ENCODE measurements at regions not wholly inside any gene's neighbourhood (a gene's known extent, or its start where the extent isn't known, plus 50 kb on each side); places are given as distances from the start of the nearest gene placed in this dataset.
A peak's percentile ranks its signal among the peaks of the same experiment; 100 is the strongest.

DNA sequence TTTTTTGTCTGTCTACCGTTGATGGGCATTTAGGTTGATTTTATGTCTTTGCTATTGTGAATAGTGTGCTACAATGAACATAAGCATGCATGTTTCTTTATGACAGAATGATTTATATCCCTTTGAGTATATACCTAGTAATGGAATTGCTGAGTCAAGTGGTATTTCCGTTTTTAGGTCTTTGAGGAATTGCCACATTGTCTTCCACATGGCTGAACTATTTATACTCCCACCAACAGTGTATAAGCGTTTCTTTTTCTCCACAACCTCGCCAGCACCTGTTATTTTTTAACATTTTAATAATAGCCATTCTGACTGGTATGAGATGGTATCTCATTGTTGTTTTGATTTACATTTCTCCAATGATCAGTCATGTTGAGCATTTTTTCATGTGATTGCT, 89.6 kb upstream of the GALNT15 start:
- ATAC-seq (no peak), DNase-seq (no peak)
- Histone ChIP-seq H3K27ac (no peak overlapping the region), H3K9me3 (no peaks in the 10 kb centered on the region), H3K27me3 (no peaks in the 10 kb centered on the region), H3K4me1 (peaks cover 0 to 4% (median 0%) of the 10 kb centered on the region in 4 donors), H3K4me3 (no peak overlapping the region), H3K36me3 (no peaks in the 10 kb centered on the region)
- no peak for TF ChIP-seq POLR2A (IDR thresholded peaks at IDR 0.05)
- TF ChIP-seq, protein P1, sequence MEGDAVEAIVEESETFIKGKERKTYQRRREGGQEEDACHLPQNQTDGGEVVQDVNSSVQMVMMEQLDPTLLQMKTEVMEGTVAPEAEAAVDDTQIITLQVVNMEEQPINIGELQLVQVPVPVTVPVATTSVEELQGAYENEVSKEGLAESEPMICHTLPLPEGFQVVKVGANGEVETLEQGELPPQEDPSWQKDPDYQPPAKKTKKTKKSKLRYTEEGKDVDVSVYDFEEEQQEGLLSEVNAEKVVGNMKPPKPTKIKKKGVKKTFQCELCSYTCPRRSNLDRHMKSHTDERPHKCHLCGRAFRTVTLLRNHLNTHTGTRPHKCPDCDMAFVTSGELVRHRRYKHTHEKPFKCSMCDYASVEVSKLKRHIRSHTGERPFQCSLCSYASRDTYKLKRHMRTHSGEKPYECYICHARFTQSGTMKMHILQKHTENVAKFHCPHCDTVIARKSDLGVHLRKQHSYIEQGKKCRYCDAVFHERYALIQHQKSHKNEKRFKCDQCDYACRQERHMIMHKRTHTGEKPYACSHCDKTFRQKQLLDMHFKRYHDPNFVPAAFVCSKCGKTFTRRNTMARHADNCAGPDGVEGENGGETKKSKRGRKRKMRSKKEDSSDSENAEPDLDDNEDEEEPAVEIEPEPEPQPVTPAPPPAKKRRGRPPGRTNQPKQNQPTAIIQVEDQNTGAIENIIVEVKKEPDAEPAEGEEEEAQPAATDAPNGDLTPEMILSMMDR (IDR thresholded peaks at IDR 0.05) = no peak
- 52% methylated on average over 4 of the region's 4 CpGs for WGBS (ENCODE audit: insufficient coverage, low coverage, low lambda C conversion rate, missing lambda C conversion rate)
- intact Hi-C loops (cut with DNase I) = no loop called here

- 30% methylated on average over 4 of the region's 4 CpGs for WGBS (ENCODE audit: insufficient coverage, low coverage, low lambda C conversion rate, missing lambda C conversion rate)
- Histone ChIP-seq H3K9me3 (no peaks in the 10 kb centered on the region), H3K4me1 (peaks cover 0 to 4% (median 0%) of the 10 kb centered on the region in 4 donors), H3K36me3 (no peaks in the 10 kb centered on the region), H3K4me3 (no peak overlapping the region), H3K27ac (no peak overlapping the region), H3K27me3 (no peaks in the 10 kb centered on the region)
- TF ChIP-seq, protein P1 (IDR thresholded peaks at IDR 0.05) = no peak
- TF ChIP-seq POLR2A (IDR thresholded peaks at IDR 0.05) = no peak
- ATAC-seq = peak in 1 of 4 donors; percentile 17
- DNase-seq = no peak
- intact Hi-C loops (cut with DNase I) = no loop called here
These were observed 89.1 kb upstream of the GALNT15 start for GRCh38 chr3:16085410-16085809.

DNA sequence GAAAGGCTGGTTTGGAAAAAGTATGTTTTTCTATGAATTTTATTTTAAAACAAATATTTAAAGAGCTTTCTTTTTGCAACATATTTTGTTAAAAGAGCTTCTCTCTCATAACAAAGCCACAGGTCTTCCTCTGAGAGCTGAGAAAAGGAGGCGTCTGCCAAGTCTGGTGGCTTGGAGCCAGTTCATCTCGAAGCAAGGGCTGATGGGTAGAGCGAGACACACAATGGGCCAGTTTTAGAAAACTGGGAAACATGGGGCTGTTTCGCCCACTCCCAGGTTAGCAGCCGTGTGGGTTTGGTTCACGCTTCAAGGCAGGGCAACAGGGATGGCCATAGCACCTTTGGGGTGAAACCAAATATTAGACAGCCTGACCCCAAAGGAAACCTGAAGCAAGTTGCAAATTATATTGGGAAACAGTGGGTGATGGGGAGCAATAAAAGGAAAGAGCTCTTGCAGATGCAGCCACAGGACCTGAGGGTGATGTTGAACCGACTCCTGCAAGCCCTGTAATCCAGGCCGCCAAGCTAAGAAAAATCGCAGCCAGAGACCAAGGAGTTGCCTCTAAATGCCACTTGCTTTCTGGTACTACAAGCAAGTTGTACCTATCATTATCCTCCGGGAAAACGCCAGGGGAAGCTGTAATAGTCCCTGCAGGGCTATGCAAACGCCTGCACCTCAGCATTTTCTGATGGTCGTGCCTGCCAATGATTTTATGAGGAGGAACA, 88.4 kb upstream of the GALNT15 start:
- intact Hi-C loops (cut with DNase I) = no loop called here
- WGBS (ENCODE audit: insufficient coverage, low coverage, low lambda C conversion rate, missing lambda C conversion rate) = 75% methylated on average over 8 of the region's 13 CpGs
- peak in 2 of 4 donors; percentile 16 to 31 for ATAC-seq
- no peaks in the 10 kb centered on the region for H3K36me3 ChIP-seq
- H3K4me1 ChIP-seq = peaks cover 0 to 4% (median 0%) of the 10 kb centered on the region in 4 donors
- H3K27me3 ChIP-seq = no peaks in the 10 kb centered on the region
- no peak overlapping the region for H3K27ac ChIP-seq
- H3K9me3 ChIP-seq = no peaks in the 10 kb centered on the region
- H3K4me3 ChIP-seq = no peak overlapping the region
- no peak for TF ChIP-seq POLR2A (IDR thresholded peaks at IDR 0.05)
- TF ChIP-seq, protein P1 (IDR thresholded peaks at IDR 0.05) = no peak
- peak in 2 of 3 donors; percentile 35 to 53 for DNase-seq

GRCh38 chr3:16086690-16087089, 87.8 kb upstream of the GALNT15 start:
- H3K36me3 ChIP-seq = no peaks in the 10 kb centered on the region
- TF ChIP-seq, protein P1 (IDR thresholded peaks at IDR 0.05) = no peak
- TF ChIP-seq POLR2A (IDR thresholded peaks at IDR 0.05) = no peak
- H3K4me3 ChIP-seq = no peak overlapping the region
- no peak for ATAC-seq
- H3K9me3 ChIP-seq = no peaks in the 10 kb centered on the region
- intact Hi-C loops (cut with DNase I) = no loop called here
- H3K4me1 ChIP-seq = peaks cover 0 to 4% (median 0%) of the 10 kb centered on the region in 4 donors
- no CpG with 5 or more reads among the region's 1 CpG for WGBS (ENCODE audit: insufficient coverage, low coverage, low lambda C conversion rate, missing lambda C conversion rate)
- no peaks in the 10 kb centered on the region for H3K27me3 ChIP-seq
- DNase-seq = no peak
- H3K27ac ChIP-seq = no peak overlapping the region
